Smooth muscle cell (in vitro differentiated cells): ENCODE measurements at regions not wholly inside any gene's neighbourhood (a gene's known extent, or its start where the extent isn't known, plus 50 kb on each side); places are given as distances from the start of the nearest gene placed in this dataset.

Experiments
- DNase-seq: peaks from one replicate; lab custom pipeline; 2025; ENCODE audit not compliant: unreplicated experiment; lab: John Stamatoyannopoulos, UW
- H2AFZ ChIP-seq: fragments of 200-600 bp; sonication (generic); 2 replicates; pipeline ENCODE4 v1.6.0; 2016; ENCODE audit warnings: antibody characterized with exemption, low read depth, mild to moderate bottlenecking
- H3F3A ChIP-seq: fragments of 200-600 bp; sonication (generic); 2 replicates; pipeline ENCODE4 v1.6.0; 2017; ENCODE audit warnings: antibody characterized with exemption, low read depth
- H3K27ac ChIP-seq: fragments of 200-600 bp; sonication (generic); 2 replicates; pipeline ENCODE4 v1.5.1; 2016; ENCODE audit warnings: low read depth, mild to moderate bottlenecking
- H3K27me3 ChIP-seq: fragments of 200-600 bp; sonication (generic); 2 replicates; pipeline ENCODE4 v1.6.1; 2016; ENCODE audit warnings: low read depth, mild to moderate bottlenecking
- H3K36me3 ChIP-seq: fragments of 200-600 bp; sonication (generic); 2 replicates; pipeline ENCODE4 v1.5.1; 2016; ENCODE audit warnings: low read depth
- H3K4me1 ChIP-seq: fragments of 200-600 bp; sonication (generic); 2 replicates; pipeline ENCODE4 v1.5.1; 2016; ENCODE audit warnings: low read depth
- H3K4me2 ChIP-seq: fragments of 200-600 bp; sonication (generic); 2 replicates; pipeline ENCODE4 v1.6.0; 2016; ENCODE audit warnings: mild to moderate bottlenecking
- H3K4me3 ChIP-seq: fragments of 200-600 bp; sonication (generic); 2 replicates; pipeline ENCODE4 v1.5.1; 2016; ENCODE audit warnings: mild to moderate bottlenecking
- H3K79me2 ChIP-seq: fragments of 200-600 bp; sonication (generic); 2 replicates; pipeline ENCODE4 v1.6.0; 2016; ENCODE audit warnings: low read depth, mild to moderate bottlenecking
- H3K9ac ChIP-seq: fragments of 200-600 bp; sonication (generic); 2 replicates; pipeline ENCODE4 v1.6.0; 2016; ENCODE audit warnings: low read depth
- H3K9me3 ChIP-seq: fragments of 200-600 bp; sonication (generic); replicated peaks from 2 replicates; pipeline ENCODE4 v1.5.1; 2016; ENCODE audit warnings: low read depth
- H4K20me1 ChIP-seq: fragments of 200-600 bp; sonication (generic); 2 replicates; pipeline ENCODE4 v1.6.0; 2016; ENCODE audit warnings: low read depth
- WGBS: methylation state at CpG from one replicate; pipeline ENCODE4 v1.1.7; 2016; ENCODE audit warnings: low lambda C conversion rate; 5-methylcytosine and 5-hydroxymethylcytosine counted together
- TF ChIP-seq, protein P1 (sequence below): fragments of 200-600 bp; sonication (generic); IDR thresholded peaks from 2 replicates; pipeline ENCODE4 v1.5.1; 2017; ENCODE audit warnings: borderline replicate concordance, mild to moderate bottlenecking, antibody characterized with exemption; ENCODE audit not compliant: insufficient read depth, poor library complexity, severe bottlenecking

GRCh38 chr5:68592351-68592750 is 376.8 kb downstream of the PIK3R1 start:
- no peak overlapping the region for H3K27ac ChIP-seq
- no peak overlapping the region for H3K9ac ChIP-seq
- no peak overlapping the region for H3K4me3 ChIP-seq
- H3F3A ChIP-seq: no peaks in the 10 kb centered on the region
- no peak for DNase-seq
- H2AFZ ChIP-seq: no peak overlapping the region
- H3K27me3 ChIP-seq: no peaks in the 10 kb centered on the region
- no peaks in the 10 kb centered on the region for H3K79me2 ChIP-seq
- no peaks in the 10 kb centered on the region for H3K4me1 ChIP-seq
- TF ChIP-seq, protein P1, sequence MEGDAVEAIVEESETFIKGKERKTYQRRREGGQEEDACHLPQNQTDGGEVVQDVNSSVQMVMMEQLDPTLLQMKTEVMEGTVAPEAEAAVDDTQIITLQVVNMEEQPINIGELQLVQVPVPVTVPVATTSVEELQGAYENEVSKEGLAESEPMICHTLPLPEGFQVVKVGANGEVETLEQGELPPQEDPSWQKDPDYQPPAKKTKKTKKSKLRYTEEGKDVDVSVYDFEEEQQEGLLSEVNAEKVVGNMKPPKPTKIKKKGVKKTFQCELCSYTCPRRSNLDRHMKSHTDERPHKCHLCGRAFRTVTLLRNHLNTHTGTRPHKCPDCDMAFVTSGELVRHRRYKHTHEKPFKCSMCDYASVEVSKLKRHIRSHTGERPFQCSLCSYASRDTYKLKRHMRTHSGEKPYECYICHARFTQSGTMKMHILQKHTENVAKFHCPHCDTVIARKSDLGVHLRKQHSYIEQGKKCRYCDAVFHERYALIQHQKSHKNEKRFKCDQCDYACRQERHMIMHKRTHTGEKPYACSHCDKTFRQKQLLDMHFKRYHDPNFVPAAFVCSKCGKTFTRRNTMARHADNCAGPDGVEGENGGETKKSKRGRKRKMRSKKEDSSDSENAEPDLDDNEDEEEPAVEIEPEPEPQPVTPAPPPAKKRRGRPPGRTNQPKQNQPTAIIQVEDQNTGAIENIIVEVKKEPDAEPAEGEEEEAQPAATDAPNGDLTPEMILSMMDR: no peak
- H3K4me2 ChIP-seq: no peak overlapping the region
- H4K20me1 ChIP-seq: no peaks in the 10 kb centered on the region
- WGBS: 98% methylated on average over 3 of the region's 3 CpGs
- no peaks in the 10 kb centered on the region for H3K9me3 ChIP-seq
- no peaks in the 10 kb centered on the region for H3K36me3 ChIP-seq

GRCh38 chr5:68593211-68593671 is 377.7 kb downstream of the PIK3R1 start:
- Histone ChIP-seq H3K36me3 (no peaks in the 10 kb centered on the region), H3K4me3 (no peak overlapping the region), H3K9me3 (no peaks in the 10 kb centered on the region), H3F3A (no peaks in the 10 kb centered on the region), H3K27ac (no peak overlapping the region), H3K4me1 (no peaks in the 10 kb centered on the region), H3K9ac (no peak overlapping the region), H3K4me2 (no peak overlapping the region), H2AFZ (no peak overlapping the region), H4K20me1 (no peaks in the 10 kb centered on the region), H3K79me2 (no peaks in the 10 kb centered on the region), H3K27me3 (no peaks in the 10 kb centered on the region)
- TF ChIP-seq, protein P1: no peak
- no peak for DNase-seq
- WGBS: 73% methylated on average over 5 of the region's 5 CpGs

DNA sequence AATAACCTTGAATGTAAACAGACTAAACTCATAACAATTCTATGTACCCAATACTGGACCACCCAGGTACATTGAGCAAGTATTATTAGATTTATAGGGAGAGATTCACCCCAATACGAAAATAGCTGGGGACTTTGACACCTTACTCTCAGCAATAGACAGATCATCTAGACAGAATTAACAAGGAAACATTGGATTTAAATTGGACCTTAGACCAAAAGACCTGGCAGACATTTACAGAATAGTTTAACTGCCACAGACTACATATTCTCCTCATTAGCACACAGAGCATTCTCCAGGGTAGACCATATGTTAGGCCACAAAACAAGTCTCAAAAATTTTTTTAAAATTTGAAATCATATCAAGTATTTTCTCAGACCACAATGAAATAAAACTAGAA is 397.4 kb downstream of the PIK3R1 start:
- Histone ChIP-seq H2AFZ (no peak overlapping the region), H3K4me2 (no peak overlapping the region), H3K36me3 (peaks cover 5% of the 10 kb centered on the region), H3K27ac (no peak overlapping the region), H3K79me2 (no peaks in the 10 kb centered on the region), H3K27me3 (no peaks in the 10 kb centered on the region), H3K9ac (no peak overlapping the region), H3K4me1 (no peaks in the 10 kb centered on the region), H3F3A (no peaks in the 10 kb centered on the region), H3K9me3 (peaks cover 6% of the 10 kb centered on the region), H4K20me1 (no peaks in the 10 kb centered on the region), H3K4me3 (no peak overlapping the region)
- TF ChIP-seq, protein P1: no peak
- DNase-seq: no peak
- 88% methylated on average over 1 of the region's 1 CpG for WGBS

DNA sequence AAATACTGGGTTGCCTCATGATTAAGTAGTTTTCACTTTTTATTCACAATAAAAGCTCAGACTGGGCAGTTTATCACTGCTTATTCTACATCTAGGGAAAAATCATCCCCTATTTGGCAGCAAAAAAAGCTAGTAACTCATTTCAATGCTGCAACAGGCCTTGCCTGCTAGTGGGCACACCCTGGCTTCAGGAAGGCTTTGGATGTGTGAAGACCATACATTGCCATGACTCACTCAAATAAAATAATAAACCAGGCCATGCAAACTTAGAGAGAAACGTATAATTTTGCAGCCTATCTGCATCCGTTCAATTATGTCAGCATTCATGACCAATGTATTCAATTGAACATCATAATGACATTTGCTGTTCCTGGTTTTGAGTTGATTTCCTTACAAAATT is 402.9 kb downstream of the PIK3R1 start:
- 93% methylated on average over 2 of the region's 2 CpGs for WGBS
- no peaks in the 10 kb centered on the region for H3F3A ChIP-seq
- TF ChIP-seq, protein P1: no peak
- H3K36me3 ChIP-seq: no peaks in the 10 kb centered on the region
- no peak overlapping the region for H2AFZ ChIP-seq
- DNase-seq: no peak
- no peak overlapping the region for H3K4me2 ChIP-seq
- no peaks in the 10 kb centered on the region for H3K27me3 ChIP-seq
- no peaks in the 10 kb centered on the region for H3K79me2 ChIP-seq
- H3K4me1 ChIP-seq: no peaks in the 10 kb centered on the region
- H4K20me1 ChIP-seq: no peaks in the 10 kb centered on the region
- H3K9ac ChIP-seq: no peak overlapping the region
- H3K4me3 ChIP-seq: no peak overlapping the region
- no peak overlapping the region for H3K27ac ChIP-seq
- no peaks in the 10 kb centered on the region for H3K9me3 ChIP-seq
